GM12892 (cell line): ENCODE measurements at regions not wholly inside any gene's neighbourhood (a gene's known extent, or its start where the extent isn't known, plus 50 kb on each side); places are given as distances from the start of the nearest gene placed in this dataset.

Experiments
- POLR2AphosphoS5 ChIP-seq: IDR thresholded peaks from 2 replicates; pipeline ENCODE4 v1.6.1; 2011; ENCODE audit warnings: low read depth, low read length, control low read depth
- TAF1 ChIP-seq: IDR thresholded peaks from 2 replicates; pipeline ENCODE4 v1.6.1; 2011; ENCODE audit warnings: low read depth, mild to moderate bottlenecking, control low read depth, low read length, borderline replicate concordance

- no peak for TF ChIP-seq POLR2AphosphoS5
- TF ChIP-seq TAF1: no peak
These were observed 107.6 kb upstream of the RMP24 start for GRCh38 chr18:35864916-35865315.
